AG09319 (cell line): ENCODE measurements at regions not wholly inside any gene's neighbourhood (a gene's known extent, or its start where the extent isn't known, plus 50 kb on each side); places are given as distances from the start of the nearest gene placed in this dataset.

Source experiments
- DNase-seq: peaks from one replicate; pipeline ENCODE4 v3.0.0-alpha.2; 2010; ENCODE audit warnings: low read depth; ENCODE audit errors: extremely low read depth
- CTCF ChIP-seq: IDR thresholded peaks from 2 replicates; pipeline ENCODE4 v1.5.1; 2011; ENCODE audit warnings: low read depth, mild to moderate bottlenecking, inconsistent platforms, low read length, moderate library complexity

DNA sequence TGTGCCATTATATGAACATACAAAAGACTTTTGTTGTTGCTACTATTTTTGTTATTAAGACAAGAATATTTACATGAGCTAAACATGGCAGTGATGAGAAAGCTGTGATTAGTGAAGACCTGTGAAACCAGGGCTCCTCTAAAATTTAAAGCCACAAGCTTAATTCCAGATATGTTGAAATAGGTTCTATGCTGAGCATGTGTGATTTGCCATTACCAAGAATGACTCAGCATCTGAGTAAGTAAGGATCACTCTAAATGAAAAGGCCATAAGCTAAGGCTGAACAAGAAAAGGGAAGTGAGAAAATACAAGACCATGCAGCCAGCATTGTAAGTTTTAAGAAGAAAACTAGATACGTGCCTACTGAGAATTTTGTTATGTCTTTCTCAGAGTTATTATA is 75.9 kb upstream of the CAMK2D start:
- no peak for TF ChIP-seq CTCF

GRCh38 chr4:113835005-113835404 is 73.5 kb upstream of the CAMK2D start:
- no peak for TF ChIP-seq CTCF

More for the DNA sequence above, 75.9 kb upstream of the CAMK2D start:
- DNase-seq, result peak; percentile 50

GRCh38 chr4:113834298-113834697 is 72.8 kb upstream of the CAMK2D start:
- no peak for TF ChIP-seq CTCF
- no peak for DNase-seq

More at GRCh38 chr4:113835005-113835404, 73.5 kb upstream of the CAMK2D start:
- no peak for DNase-seq

GRCh38 chr4:113832803-113833202 is 71.3 kb upstream of the CAMK2D start:
- no peak for TF ChIP-seq CTCF
- no peak for DNase-seq

GRCh38 chr4:113831457-113831856 is 69.9 kb upstream of the CAMK2D start:
- DNase-seq, result no peak
- no peak for TF ChIP-seq CTCF

- DNase-seq, result no peak
Measured at GRCh38 chr4:113828702-113829101, 67.2 kb upstream of the CAMK2D start.

DNA sequence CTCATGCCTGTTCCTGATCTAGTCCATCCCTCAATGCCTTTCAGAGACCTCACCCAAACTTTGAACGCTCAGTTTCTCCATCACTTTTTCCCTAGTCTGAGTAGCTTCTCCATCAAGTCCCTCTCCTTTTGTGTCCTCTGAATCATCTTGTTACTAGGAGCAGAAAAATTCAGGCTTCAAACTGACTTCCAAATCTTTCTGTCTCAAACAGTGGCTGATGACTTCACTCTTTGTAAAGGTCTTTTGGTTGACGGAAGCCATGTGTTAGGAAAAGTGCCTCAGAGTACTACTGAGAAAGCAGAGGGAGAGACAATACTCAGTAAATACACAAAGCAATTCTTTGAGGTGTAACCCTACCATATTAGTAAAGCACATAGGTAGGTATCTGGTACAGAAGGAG is 65.7 kb upstream of the CAMK2D start:
- DNase-seq, result no peak
- TF ChIP-seq CTCF, result no peak

More at GRCh38 chr4:113828702-113829101, 67.2 kb upstream of the CAMK2D start:
- no peak for TF ChIP-seq CTCF
